ENCODE measurements at regions not wholly inside any gene's neighbourhood (a gene's known extent, or its start where the extent isn't known, plus 50 kb on each side); places are given as distances from the start of the nearest gene placed in this dataset.

DNA sequence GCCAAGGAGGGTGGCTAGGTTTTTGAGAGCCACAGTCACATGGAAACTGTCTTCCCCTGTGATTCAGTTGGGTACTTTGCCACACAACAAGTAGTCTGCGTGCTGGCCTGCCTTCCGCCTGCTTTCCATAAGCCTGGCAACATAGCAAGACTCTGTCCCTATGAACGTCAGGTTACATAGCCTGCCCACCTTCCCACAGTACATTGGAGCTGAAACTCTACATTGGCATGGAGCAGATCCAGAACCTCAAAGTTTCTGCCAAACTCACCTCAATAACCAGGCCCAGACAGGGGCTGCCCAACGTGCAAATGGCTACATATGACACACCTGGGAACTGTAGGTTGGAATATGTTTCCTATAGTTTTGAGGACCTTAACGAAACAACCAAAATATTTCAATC, 140.6 kb upstream of the PRICKLE2 start (continued):
- TF ChIP-seq, protein P1, sequence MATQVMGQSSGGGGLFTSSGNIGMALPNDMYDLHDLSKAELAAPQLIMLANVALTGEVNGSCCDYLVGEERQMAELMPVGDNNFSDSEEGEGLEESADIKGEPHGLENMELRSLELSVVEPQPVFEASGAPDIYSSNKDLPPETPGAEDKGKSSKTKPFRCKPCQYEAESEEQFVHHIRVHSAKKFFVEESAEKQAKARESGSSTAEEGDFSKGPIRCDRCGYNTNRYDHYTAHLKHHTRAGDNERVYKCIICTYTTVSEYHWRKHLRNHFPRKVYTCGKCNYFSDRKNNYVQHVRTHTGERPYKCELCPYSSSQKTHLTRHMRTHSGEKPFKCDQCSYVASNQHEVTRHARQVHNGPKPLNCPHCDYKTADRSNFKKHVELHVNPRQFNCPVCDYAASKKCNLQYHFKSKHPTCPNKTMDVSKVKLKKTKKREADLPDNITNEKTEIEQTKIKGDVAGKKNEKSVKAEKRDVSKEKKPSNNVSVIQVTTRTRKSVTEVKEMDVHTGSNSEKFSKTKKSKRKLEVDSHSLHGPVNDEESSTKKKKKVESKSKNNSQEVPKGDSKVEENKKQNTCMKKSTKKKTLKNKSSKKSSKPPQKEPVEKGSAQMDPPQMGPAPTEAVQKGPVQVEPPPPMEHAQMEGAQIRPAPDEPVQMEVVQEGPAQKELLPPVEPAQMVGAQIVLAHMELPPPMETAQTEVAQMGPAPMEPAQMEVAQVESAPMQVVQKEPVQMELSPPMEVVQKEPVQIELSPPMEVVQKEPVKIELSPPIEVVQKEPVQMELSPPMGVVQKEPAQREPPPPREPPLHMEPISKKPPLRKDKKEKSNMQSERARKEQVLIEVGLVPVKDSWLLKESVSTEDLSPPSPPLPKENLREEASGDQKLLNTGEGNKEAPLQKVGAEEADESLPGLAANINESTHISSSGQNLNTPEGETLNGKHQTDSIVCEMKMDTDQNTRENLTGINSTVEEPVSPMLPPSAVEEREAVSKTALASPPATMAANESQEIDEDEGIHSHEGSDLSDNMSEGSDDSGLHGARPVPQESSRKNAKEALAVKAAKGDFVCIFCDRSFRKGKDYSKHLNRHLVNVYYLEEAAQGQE (IDR thresholded peaks at IDR 0.05; ENCODE audit: low read depth): no peak
- TF ChIP-seq POLR2AphosphoS5 (IDR thresholded peaks at IDR 0.05; ENCODE audit: low read depth, low read length): no peak

DNA sequence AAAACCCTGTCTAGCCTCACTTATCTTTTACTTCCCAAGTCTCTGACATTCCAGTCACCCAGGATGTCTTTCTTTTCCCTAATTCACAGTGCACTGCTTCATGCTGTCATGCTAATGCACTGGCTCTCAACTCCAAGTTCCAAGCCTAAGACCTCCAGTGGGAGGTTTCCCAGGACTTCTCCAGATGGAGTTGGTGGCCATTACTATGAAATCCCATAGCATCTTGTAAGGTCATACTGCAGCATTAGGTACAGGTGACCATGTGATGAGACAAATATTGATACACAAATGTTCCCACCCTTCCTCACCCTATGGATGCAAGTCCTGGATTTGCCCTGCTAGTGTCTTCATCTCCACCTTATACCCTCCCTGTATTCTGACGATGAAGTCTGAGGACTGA, 138.6 kb upstream of the PRICKLE2 start:
- no peaks in the 10 kb centered on the region for H3K4me1 ChIP-seq (ENCODE audit: control insufficient read depth in 1 of 2, insufficient read depth in 2 of 2, low read length in 2 of 2)
- H3K4me2 ChIP-seq (ENCODE audit: low read length): no peak overlapping the region
- no peaks in the 10 kb centered on the region for H3K9me2 ChIP-seq (ENCODE audit: insufficient read depth)
- ChIA-PET POLR2A (no interaction called here), CTCF (no interaction called here), RAD21 (ENCODE audit: low non-redundant PET in 1 of 2, low total read pairs in 2 of 2, uncharacterized antibody in 2 of 2, unreplicated experiment in 2 of 2) (no interaction called here)
- H4K20me1 ChIP-seq (ENCODE audit: insufficient read depth): no peaks in the 10 kb centered on the region
- H3K27me3 ChIP-seq (ENCODE audit: insufficient read depth, low read length): peaks cover 28% of the 10 kb centered on the region
- DNase-seq (ENCODE audit: low read depth, low spot score): no peak
- no TSS peak for BruUV-seq (replicated peaks)
- no peak overlapping the region for H3K9ac ChIP-seq (ENCODE audit: low read length)
- H3K27ac ChIP-seq (ENCODE audit: low read depth, low read length): no peak overlapping the region
- H2AFZ ChIP-seq (ENCODE audit: low read depth, low read length, poor library complexity, severe bottlenecking): no peak overlapping the region
- H3K4me3 ChIP-seq (replicated peaks in 1 of 2; ENCODE audit: low read depth in 1 of 2, low read length in 2 of 2): no peak overlapping the region
- no peaks in the 10 kb centered on the region for H3K36me3 ChIP-seq (ENCODE audit: control insufficient read depth in 1 of 2, insufficient read depth in 2 of 2, low read length in 2 of 2)
- no peak for ATAC-seq
- no peaks in the 10 kb centered on the region for H3K79me2 ChIP-seq (ENCODE audit: insufficient read depth, low read length)
- intact Hi-C loops (cut with micrococcal nuclease): loop anchor here (10.0 kb wide), 1 partner anchor 59 kb away; no protein-coding TSS in a partner anchor
- TF ChIP-seq TCF7L2 (IDR thresholded peaks at IDR 0.05; ENCODE audit: borderline replicate concordance, extremely low read depth, insufficient read depth, insufficient read length): no peak
- TF ChIP-seq, protein P2, sequence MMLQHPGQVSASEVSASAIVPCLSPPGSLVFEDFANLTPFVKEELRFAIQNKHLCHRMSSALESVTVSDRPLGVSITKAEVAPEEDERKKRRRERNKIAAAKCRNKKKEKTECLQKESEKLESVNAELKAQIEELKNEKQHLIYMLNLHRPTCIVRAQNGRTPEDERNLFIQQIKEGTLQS (IDR thresholded peaks at IDR 0.05): no peak
- no peak for TF ChIP-seq CEBPB (IDR thresholded peaks at IDR 0.05; ENCODE audit: low read depth)
- TF ChIP-seq EGR1 (IDR thresholded peaks at IDR 0.05; ENCODE audit: low read depth): no peak
- no peak for TF ChIP-seq SIN3A (IDR thresholded peaks at IDR 0.05; ENCODE audit: low read depth)
- H3K9me3 ChIP-seq (ENCODE audit: control insufficient read depth in 1 of 2, insufficient read depth in 1 of 2, low read depth in 1 of 2, low read length in 2 of 2): no peaks in the 10 kb centered on the region
